ENCODE measurements at regions not wholly inside any gene's neighbourhood (a gene's known extent, or its start where the extent isn't known, plus 50 kb on each side); places are given as distances from the start of the nearest gene placed in this dataset.
A peak's percentile ranks its signal among the peaks of the same experiment; 100 is the strongest.
"Not testable (repeated sequence)": the region's sequence is repeated elsewhere in the genome, so short reads cannot be mapped to it uniquely, and the experiment has no call there.

DNA sequence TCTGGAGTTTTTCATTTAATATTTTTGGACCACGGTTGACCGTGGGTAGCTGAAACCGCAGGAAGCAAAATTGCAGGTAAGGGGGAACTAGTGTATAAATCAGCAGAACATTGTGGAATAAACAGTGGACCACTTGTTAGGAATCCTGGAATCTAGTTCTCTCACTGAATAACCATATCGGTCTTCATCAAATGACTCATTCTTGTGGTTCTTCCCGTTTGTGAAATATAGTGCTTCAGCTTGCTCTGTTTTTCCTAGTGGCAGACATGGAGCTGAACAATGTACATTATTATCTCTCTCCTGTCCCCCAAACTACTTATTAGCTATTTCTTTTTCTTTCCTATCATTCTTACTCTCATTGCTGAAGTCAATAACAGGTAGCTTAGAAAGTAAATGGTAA, 61.9 kb downstream of the HSPA13 start:
- DNase-seq = no peak

DNA sequence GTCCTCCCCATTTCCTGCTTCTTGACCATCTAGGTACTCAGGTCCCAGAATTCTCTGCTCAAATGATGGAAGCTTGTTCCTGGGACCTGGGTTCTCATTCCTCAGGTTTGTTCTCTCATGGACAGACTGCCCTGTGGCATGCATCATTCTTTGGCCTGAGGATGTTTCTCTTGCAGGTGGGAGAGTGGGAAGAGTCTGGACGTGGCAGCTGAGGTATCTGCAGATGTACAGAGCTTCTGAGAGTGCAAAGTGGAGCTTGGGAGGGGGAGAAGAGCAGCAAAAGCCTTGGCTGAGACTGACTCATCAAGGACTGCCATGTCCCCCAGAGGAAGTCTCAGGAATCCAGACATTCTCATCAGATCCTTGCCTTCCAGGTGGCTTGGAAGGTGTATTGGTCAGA, 63.1 kb downstream of the HSPA13 start:
- no peak for DNase-seq

DNA sequence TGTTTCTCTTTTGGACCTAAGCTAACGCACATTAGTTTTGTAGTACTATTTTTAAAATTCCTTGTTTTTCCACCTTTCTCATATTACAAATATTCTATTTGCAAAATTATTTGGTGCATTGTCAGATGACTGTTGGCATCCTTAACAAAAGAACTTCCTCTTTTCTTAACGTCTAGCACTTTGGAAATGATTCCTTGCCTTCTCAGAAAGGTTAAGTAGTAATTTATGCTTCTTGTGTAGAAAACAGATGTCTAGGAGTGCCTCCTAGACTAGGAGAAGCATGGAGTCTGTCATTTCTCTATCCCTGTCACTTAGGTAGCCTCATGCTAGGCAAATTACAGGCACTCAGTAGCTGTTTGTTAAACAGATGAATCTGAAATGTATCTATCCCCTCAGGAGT, 64.4 kb downstream of the HSPA13 start:
- DNase-seq = no peak

DNA sequence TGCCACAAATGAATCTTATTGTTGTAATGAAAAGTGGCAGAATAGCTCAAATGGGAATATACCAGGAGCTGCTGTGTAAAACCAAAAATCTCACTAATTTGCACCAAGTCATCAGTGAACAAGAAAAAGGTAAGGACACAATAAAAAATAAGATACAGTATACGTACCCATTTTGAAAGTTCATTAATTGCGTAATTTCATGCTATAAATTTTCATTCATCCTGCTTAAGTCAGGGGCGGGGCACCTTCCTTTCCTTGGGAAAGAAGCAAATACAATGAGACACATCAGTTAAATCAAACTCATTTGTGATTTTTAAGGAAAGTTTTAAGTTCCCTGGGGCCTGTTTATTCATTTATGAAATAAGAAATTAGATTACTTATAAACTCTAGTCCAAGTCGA, 65.4 kb downstream of the HSPA13 start:
- no peak for DNase-seq

DNA sequence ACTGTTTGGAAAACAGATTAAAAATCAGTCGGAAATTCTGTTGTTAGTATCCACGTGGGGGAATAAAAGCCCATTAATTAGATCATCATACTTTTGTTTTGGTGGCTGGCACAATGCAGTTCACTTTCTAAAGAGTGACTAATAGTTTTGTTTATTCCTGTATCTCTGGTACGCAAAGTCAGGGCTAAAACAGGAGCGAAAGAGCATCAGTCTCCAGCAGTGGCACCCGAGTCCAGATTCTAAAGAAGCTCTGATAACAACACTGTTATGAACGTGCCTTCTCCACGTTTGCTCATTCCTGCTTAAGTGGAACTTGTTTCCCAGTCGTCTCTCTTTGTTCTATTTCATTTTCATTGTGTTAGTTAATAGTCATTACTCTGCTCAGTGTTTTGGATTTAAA, 69.6 kb downstream of the HSPA13 start:
- DNase-seq = peak in 2 of 3 experiments; percentile 41 to 74

DNA sequence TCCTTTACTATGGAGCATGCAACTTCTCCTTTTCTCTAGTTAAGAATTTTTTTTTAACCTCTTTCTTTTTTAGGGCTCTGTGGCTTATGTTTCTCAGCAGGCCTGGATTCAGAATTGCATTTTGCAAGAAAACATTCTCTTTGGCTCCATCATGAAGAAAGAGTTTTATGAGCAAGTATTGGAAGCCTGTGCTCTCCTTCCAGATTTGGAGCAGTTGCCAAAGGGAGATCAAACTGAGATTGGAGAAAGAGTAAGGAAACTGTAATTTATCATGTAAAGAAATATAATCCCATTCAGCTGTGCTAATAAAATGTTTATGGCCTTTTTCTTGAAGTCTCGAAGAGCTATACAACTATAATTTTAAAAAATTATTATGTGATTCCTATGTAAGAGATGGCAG, 70.1 kb downstream of the HSPA13 start:
- peak in 1 of 3 experiments; percentile 68 for DNase-seq

DNA sequence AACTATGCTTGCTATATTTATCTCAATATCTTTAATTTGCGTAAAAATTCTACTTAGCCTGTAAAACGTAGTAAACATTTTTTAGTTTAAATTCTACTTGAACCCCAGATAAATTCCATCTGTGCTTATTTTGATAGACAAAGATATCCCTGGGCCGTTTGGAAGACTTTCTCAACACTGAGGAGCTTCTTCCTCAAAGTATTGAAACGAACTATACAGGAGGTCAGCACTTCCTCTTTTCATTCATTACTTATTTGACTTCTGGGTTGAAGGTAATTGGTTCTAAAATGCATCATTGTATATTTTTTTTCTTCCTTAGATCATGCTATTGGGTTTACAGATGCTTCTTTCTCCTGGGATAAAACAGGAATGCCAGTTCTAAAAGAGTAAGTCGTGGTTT, 74.7 kb downstream of the HSPA13 start:
- no peak for DNase-seq

DNA sequence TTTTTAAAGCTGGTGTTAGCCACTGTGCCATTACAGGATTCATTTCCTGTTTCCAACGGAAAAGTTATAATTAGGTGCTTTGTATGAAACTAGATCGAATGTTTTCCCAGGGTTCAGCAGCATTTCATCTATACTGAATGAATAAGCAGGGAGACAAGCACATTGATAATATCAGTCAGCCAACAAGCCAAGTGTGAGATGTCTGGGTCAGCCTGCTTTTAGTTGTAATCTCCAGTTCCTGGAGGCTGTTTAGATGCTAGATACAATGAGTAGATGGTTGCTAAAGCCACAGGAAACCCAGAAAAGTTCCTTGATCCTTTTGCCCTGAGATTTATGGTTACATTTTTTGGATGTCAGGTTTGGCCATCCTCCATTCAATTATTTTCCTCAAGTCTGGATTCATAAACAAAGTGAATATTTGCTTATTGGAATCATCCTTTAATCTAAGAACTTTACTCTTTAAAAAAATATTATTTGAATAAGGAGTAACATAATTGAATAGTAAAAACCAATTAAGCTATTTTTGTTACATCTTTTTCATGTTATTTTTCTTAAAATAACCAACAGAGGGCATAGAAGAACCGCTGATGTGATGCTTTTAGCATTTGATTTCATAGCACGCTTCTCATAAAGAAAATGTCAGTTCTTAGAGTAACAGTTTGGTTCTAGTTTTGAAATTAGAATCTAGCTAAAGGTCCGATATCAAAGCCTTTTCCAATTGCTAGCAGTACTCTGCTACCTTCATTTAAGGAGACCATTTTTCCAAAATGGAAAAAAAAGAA, 76.6 kb downstream of the HSPA13 start:
- DNase-seq = peak in 2 of 3 experiments; percentile 19 to 57

DNA sequence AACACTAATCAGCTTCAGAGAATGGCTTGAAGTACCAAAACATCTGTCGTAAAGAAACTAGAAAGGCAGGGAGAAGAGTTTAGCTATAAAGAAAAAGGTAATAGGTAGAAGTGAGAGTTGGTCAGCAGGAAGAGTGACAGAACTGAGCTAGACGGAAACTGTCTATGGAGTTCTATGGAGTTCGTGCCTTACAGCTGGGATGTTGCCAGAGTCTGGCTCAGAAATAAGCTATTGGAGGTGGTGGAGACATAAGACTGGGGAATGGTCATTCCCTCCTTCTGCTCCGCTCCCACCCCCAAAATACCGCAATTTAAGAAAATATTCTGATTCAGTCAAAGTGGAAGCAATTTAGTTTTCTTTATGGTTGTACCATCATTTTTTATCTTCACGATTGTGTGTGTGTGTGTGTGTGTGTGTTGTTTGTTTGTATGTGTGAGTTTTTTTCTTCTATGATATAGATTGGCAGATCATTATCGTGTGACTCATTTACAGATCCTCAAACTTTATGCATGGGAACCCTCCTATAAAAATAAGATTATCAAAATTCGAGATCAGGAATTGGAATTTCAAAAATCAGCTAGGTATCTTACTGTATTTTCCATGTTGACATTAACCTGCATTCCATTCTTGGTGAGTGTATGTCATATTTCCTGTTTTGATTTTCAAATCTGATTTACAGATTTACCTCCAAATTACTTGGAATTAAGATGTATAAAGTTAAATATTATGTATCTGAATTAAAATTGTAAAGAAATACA, 79.0 kb downstream of the HSPA13 start:
- DNase-seq = no peak

DNA sequence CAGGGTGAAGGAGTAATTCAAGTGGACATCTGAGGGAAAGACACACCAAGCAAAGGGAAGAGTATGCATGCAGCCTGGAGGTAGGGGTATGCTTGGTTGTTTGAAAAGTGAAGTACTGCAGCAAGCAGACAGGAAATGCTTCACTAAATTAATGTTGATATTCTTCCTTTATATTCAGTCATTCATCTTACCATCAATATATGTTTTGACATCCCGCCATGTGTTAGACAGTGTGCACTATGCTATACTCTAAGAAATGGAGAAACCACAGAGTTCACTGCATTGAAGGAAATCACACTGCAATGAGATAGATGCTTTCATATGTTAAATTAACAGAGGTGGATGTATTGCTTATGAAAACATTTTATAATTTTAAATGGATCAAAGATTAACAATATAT, 82.9 kb downstream of the HSPA13 start:
- no peak for DNase-seq

DNA sequence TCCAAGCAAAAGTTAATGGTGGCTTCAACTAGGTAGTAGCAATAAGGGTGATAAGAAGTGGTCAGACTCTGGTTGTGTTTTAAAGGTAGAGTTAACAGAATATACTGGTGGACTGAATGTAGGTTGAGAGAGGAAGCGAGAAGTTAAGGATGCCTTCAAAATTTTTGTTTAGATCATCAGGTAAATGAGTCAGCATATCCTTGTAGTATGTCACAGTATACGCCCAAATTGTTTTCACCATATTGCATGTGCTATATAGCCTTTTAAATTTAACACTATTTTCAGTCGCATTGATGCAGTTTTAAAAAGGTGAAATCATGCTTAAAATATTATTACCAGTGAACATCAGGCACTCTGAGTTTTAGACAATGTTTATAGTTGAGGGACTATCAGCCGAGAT, 74.6 kb downstream of the RBM11 start:
- DNase-seq = no peak

DNA sequence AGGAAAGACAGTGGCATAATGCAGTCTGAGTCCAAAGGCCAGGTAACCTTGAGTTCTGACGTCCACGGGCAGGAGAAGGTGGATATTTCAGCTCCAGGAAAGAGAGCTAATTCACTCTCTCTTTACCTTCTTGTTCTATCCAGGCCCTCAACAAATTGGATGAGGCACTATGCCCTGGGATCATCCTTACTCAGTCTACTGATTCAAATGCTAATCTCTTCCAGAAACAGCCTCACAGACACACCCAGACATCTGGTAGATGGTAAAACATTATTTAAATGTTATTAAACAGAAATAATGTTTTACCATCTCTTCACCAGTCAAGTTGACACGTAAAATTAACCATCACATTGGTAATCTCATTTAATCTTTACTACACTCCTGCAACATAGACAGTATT, 73.0 kb downstream of the RBM11 start:
- DNase-seq = no peak

DNA sequence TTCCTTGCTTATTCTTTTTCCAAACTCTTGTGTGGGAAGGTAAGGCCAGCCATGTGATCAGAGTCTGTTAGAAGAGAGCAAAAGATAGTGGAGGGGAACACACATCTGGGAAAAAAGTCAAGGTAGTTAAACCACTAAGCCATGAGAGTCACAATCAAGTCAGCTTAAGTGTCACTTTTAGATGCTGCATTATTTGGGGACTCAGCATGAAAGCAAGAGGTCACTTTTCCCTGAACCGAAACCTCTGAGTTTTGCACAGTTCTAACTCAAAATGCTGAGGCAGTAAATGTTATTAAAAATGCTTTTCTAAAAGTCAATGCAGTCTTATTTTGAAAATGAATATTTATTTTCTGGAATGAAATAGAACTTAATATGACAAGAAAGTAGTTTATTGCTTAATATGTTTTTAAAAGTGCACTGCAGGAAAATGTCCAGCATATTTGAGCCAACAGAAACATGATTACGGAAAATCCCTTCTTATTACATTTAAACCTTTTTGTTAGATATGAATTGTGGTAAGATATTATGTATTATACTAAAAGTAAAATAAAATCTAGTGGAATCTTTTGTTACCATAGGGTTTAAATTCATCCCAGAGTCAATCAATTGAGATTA, 69.3 kb downstream of the RBM11 start:
- no peak for DNase-seq

DNA sequence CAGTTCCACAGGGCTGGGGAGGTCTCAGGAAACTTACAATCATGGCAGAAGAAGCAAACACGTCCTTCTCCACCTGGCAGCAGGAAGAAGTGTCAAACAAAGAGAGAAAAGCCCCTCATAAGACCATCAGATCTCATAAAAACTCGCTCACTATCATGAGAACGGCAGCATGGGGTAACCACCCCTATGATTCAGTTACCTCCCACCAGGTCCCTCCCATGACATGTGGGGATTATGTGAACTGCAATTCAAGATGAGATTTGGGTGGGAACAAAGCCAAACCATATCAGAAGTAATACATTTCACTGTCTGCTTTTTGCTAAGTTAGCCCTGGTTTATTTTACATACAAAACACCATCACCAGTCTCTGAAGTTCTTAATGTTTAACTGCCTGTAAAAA, 68.5 kb downstream of the RBM11 start:
- no peak for DNase-seq

DNA sequence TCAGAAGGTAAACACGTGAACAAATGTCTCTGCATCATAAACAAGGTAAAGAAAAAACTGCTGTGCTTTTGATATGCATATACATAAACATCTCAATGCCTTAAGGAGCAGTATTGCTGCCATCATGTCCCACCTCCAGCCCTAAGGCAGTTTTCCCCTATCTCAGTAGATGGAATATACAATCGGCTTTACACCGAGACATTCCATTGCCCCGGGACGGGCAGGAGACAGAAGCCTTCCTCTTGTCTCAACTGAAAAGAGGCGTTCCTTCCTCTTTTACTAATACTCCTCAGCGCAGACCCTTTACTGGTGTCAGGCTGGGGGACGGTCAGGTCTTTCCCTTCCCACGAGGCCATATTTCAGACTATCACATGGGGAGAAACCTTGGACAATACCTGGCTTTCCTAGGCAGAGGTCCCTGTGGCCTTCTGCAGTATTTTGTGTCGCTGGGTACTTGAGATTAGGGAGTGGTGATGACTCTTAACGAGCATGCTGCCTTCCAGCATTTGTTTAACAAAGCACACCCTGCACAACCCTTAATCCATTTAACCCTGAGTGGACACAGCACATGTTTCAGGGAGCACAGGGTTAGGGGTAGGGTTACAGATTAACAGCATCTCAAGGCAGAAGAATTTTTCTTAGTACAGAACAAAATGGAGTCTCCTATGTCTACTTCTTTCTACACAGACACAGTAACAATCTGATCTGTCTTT, 65.4 kb downstream of the RBM11 start:
- DNase-seq = not testable (repeated sequence)
